Glomerular visceral epithelial cell (primary cell): ENCODE measurements at regions not wholly inside any gene's neighbourhood (a gene's known extent, or its start where the extent isn't known, plus 50 kb on each side); places are given as distances from the start of the nearest gene placed in this dataset.
"Not testable (repeated sequence)": the region's sequence is repeated elsewhere in the genome, so short reads cannot be mapped to it uniquely, and the experiment has no call there.

Experiments
- DNase-seq: peaks from one replicate; pipeline ENCODE4 v3.0.0-alpha.2; 2016; ENCODE audit errors: extremely low spot score

DNA sequence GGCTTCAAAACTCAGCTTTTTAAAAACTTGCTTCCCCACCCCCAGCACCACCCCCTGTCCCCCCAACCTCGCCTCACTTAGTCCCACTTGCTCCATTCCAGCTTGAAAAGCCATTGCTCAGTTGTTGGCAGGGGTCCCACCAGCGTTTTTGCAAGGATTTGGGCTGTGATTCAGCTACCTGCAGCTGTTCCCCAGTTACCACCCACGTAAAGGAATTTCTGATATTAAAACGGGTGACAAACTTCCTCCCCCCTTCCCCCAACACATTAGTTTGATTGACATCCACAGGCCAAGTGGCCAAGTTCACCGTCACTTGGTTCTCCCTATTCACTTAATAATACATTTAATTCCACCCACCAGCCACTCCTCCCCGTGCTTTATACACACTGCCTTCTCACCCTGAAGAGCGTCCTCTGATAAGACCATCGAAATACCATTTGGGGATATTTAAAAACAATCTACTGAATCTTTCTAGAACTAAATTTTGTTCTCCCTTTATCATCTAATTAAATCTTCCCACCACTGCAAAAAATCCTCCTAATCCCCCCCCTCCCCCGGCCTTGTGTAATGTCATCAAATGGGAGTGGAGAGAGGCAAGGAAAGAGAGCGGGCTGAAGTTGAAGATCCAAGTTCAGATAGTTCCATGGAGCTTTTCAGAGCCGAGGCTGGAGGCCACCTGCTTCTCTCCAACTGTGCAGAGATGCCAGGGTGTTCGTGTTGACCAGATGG lies 55.1 kb downstream of the SOX9 start:
- no peak for DNase-seq

DNA sequence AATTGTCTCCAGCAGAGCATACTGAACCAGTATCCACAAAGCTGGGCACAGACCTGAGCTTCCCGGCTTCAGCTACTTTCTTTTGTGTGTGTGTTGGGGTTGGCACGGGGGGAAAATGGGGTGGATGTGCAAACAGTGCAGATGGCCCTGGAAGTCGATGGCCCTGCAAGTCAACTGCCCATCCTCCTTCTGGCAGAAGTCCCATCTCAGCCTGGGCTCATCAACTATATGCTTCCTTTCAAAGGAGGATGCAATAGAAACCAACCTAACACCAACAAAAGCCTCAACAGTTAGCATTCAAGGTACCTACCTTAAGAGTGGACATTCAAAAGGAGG lies 55.7 kb downstream of the SOX9 start:
- DNase-seq = no peak

DNA sequence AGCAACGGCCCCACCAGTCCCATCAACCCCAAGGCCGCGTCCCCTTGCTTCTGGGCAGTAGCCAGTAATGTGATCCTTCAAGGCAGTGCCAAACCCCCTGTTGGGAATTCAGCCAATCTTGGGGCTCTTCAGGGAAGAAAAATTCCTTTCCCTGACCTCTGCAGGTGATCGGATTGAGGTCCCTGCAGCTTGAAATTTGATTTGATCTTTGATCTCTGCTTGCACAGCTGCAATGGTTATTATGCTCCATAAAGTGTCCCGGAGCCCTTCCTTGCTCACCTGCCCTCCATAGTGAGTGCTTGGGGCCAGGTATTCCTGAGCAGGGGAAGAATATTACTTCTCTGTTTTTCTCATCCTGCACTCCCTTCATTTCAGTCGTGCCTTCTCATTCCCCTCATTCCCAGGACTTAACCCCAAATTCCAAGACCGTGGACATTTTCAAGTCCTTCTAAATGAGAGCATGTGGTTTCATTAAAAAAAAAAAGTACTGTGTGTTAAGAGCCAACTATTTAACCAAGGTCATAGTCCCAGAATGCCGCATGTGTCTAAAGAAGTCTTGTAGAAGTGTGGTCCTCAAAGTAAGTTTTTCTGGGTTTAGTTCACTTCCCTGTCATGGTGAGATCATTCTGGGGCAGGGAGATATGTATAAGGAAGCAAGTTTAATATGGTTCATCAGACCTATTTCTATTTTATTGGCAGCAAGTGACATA lies 56.3 kb downstream of the SOX9 start:
- no peak for DNase-seq

DNA sequence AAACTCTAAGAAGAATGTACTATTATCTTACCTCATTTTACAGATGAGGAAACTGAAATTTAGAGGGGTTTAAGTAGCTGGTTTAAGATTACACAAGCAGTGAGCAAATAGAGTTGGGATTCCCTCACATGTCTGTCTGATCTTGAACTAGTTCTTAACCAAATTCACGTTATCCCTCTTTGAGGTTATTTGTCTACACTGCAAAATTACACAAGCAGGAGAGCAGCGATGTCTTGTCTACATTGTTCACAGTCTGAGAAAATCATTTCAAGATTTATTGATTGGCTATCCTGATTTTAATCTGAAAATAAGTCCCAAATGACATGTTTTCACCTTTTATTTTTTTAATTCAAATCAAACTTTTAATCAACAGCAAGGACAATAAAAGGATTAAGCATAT lies 56.9 kb downstream of the SOX9 start:
- DNase-seq = no peak

DNA sequence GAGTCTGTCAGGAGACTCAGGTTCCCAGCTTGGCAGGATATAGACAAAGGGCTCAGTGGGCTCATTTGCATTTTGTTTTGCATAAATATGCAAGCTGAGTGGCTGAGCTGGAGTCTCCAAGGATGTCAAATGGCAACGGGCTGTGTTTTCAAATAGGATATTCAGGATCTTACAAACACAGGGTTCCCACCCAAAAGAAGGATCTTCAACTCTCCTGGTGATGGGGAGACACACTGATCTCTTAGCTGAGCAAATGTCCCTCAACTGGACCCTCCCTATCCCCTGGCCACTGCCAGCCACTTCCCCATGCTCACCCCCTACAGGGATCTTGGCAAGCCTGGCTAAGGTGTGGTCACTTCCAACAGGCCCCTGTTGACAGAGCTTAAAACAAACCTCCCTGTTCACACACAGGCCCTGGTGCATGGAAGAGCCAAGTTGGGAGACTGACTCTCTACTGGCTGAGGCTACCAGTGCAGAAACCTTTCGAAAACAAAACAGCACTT lies 61.6 kb downstream of the SOX9 start:
- no peak for DNase-seq

DNA sequence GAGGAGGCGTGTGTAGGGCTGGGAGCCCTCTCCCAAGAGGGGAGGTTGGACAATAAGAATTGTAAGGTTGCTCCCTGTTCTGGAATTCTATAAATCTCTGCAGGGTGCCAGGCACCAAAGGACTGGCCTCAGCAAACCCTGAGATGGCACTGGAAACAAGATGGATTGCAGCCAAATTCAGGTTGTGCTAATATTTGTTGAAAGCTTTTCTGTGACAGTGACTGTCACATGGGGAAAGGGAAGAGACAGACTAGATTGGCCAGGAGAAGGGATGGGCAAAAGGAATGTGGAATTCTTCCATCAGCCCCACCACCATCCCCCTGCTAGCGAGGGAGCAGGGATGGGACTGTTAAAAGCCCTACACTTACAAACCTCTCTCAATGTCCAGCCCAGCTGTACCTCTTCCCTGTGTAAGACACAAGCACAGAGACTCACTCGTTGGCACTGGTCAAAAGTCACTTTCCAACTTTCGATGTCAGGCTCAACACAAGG lies 62.4 kb downstream of the SOX9 start:
- no peak for DNase-seq

DNA sequence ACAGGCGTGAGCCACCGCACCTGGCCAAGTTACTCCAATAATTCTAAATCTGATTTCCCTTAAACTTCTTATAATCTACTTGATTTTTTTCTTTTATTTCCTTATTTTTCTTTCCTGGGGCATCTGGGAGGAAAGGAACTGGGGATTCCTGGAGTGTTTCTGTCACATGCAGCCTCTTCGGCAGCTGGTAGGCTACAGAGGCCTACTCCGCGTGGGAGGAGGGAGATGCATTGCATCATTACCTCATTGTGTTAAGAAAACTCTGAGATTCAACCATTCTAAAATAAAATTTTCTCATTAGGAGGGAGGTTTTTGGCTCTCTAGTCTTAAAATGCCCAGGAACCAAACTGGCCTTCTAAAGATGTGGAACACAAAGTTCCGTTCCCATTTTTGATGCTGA lies 64.0 kb downstream of the SOX9 start:
- DNase-seq = no peak

DNA sequence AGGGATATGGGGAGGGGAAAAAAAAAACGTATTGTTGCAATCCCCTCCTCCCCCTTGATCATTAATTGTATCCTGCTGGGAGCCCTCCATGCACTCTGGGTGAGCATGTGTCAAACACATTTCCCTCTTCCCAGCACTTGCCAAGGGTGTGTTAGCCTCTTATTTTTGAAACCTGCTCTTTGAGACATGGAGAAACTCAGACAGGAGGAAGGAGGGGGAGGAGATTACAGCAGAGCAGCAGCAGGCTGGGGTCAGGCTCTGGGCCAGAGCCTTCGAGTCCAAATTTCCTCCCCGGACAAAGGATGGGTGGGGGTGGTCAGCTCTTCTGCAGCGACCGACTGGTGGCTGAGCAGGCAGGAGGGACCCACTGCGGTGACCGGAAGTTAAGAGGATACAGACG lies 64.7 kb downstream of the SOX9 start:
- DNase-seq = no peak

DNA sequence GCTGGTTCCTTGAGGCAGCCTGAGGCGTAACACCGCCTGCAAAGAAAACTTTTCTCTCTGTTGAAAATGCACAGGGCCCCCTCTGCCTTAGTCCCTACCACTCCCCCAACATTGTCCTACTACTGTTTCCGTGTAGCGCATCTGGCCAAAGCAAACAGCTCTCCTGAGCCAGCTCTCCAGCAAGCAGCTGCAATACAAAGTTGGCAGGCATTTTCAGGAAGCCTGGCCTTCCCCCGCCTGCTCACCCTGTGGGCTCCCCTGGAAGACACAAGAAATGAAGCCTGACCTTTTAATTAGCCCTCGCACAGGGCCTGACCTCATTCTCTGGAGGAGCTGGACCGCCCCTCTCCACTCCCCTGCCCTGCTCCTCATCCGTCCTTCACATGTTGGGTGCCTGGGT lies 66.7 kb downstream of the SOX9 start:
- DNase-seq = no peak

DNA sequence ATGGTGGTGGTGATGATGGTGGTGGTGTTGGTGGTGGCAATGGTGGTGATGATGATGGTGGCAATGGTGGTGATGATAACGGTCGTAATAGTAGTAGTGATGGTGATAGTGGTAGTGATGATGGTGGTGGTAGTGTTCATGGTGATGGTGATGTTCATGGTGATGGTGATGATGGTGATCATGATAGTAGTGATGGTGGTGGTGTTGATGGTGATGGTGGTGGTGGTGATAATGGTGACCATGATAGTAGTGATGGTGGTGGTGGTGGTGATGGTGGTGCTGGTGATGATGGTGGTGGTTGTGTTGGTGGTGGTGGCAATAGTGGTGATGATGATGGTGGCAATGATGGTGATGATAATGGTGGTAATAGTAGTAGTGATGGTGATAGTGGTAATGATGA lies 68.0 kb downstream of the SOX9 start:
- DNase-seq = no peak

DNA sequence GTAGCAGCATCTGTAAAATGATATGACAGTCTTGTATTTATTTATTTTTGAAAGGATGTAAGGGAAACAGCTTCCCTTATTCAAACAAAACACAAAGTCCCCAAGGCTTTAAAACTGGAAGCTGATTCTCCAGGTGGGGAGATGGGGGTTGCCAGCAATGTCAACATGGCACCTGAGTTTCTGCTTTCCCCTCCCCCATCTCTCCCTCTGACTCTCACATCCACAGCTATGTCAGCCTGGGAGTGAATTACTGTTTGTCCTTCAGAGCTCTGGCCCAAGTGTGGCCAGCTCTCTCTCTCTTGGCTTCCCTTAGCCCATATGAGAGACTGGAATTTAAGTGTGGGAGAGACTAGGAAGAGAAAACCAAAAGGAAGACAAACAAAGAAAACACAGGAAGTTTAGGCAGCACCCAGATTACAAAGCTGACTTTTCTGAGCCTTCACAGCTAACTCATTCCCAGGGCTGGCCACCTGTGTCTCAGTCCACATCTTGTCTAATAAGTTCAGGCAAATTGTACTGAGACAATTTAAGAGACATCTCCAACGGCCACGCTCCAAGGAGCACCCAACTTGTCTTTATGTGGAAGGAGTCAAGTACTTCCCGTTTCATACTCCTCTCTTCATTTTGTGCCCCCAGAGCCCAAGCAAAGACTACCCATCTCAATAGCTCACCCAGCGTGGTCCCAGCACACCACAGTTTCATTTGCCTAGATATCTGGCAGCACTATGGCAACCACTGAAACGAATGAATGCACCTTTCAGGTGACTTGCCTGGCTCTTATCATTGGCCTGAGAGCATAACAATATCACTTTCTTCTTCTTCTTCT lies 69.2 kb downstream of the SOX9 start:
- no peak for DNase-seq

DNA sequence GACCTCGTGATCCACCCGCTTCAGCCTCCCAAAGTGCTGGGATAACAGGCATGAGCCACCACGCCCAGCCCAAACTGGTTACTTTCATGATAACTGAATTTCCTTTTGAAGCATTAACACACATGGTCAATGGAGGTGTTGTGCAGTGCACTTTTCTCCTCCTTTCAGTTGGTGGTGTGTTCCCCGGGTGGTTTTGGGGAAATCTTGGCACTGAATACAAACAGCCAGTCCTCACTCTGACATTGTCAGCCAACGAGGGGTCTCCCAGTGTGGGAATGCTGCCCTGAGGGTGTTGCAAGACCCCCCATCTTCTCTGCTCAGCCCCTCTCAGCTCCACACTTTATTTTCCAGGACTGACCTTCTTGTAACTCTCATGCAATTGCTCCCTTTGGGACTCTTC lies 70.5 kb downstream of the SOX9 start:
- DNase-seq = no peak

DNA sequence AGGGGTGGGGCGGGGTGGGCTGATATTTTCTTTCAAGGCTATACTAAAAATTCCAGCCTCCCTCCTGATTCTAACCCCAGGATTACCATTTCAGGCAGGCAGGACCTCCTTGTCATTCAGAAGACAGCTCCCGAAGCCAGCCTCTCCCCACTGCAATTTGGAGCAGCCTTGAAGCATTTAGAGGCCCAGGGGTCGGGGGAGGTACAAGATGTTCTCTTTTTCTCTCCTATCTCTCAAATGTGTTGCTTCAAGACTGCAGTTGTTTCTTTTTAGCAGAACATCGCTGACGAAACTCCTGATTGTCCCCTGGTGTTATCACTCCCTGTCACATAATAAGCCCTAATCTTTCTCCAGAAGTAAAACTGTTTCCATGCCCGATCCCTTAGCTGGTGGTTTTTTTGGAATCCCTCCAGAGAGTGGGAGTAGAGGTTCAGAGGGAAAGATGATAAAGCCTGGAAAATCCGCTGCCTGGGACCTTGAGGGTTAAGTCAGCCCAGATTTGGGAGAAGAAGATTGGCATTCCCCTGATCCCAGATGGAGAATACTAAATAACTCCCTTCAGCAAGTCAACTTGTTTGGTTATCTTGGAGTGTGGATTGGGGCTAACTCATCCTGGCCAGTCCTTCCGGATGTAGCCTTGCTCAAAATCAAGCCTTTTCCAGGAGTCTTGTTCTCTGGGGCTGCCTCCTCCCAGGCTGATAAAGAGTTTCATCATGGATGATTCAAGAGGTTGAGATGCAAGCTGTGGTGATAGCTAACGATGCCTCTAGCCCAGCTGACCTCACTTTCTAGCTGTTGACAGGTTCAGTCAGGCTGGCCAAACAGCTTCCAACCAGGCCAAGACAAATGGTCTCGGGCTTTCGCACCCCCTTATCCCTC lies 71.3 kb downstream of the SOX9 start:
- peak; percentile 54 for DNase-seq

DNA sequence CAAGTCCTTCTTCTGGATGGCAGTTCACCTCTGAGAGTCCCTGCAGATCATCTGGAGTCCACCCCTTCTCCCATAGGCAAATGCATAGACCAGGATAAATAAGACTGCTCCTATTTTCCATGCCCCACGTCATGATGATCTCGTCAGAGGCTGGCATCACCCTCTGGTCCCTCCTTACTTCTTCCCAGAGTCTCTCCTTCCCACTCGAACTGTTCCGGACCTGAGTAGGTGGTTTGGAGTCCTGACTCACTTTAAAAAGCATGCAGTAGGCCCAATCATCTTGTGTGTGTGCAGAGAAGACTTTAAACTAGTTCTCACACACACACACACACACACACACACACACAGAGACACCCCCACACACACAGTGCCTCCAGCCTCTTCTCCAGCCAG lies 72.0 kb downstream of the SOX9 start:
- DNase-seq = no peak

DNA sequence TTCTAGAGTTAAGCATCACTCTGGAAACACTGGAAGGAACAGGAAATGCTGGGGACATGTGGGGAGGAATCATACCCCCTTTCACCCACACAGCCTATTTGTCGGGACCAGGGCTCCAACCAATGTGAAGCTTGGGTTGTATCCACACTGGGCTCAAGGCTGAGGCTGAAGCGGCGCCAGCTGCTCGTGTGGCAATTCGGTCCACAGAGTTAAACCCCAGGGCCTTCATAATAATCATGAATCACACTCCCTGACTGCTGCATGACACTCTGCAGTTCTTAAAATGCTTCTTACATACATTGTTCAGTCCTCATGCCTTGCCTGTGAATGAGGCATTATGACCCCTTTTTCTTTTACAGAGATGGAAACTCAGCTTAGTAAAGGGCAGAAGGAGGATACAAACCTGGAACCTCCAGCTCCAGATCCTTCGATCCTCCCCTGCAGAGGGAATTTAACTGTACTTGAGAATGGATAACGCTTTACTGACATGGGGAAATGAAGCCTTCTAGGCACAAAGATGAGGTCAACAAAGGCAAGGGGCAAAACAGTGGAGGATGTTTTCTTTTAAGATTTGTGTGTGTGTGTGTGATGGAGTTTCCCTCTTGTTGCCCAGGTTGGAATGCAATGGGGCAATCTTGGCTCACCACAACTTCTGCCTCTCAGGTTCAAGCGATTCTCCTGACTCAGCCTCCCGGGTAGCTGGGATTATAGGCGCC lies 72.7 kb downstream of the SOX9 start:
- no peak for DNase-seq

DNA sequence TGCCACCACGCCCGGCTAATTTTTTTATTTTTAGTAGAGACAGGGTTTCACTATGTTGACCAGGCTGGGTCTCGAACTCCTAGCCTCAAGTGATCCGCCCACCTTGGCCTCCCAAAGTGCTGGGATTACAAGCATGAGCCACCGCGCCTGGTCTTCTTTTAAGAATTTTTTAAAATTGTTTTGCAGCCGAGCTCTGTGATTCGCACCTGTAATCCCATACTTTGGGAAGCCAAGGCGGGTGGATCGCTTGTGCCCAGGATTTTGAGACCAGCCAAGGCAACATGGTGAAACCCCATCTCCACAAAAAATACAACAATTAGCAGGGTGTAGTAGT lies 73.3 kb downstream of the SOX9 start:
- DNase-seq = not testable (repeated sequence)

DNA sequence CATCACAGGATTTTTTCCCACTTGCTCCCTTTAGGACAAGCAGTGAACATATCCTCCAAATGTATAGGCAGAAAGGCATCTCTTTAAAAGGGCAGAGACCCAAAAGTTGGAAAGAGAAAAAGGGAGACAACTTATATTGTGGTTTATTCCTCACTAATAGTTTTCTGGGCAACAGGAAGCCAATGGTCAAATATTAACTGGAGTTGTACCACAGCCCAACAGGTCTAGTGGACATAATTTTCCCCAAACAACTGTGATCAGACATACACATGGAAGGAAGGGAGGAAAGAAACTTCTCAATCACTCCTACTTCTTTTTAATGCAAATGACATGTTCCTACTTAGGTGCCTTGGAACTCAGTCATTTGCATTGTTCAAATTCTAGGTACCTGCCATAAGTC lies 78.4 kb downstream of the SOX9 start:
- DNase-seq = peak; percentile 64

DNA sequence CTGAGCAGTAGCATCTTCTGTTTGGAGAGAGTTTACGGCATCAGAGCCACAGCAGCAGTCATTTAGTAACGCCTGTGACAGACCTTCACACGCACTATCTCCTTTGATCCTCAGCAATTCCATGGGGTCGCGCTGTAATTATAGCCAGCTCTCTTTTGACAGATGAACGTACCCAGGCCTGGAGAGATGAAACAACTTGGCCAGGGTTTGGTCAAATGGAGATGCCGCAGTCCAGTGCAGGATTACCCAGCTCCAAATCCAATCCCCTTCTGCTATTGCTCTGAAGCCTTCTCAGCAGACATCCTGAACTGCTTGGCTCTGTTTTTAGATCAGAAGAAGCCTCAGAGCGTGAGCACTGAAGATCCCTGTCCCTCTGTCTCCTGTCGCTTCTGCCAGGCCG lies 83.9 kb downstream of the SOX9 start:
- DNase-seq = no peak

DNA sequence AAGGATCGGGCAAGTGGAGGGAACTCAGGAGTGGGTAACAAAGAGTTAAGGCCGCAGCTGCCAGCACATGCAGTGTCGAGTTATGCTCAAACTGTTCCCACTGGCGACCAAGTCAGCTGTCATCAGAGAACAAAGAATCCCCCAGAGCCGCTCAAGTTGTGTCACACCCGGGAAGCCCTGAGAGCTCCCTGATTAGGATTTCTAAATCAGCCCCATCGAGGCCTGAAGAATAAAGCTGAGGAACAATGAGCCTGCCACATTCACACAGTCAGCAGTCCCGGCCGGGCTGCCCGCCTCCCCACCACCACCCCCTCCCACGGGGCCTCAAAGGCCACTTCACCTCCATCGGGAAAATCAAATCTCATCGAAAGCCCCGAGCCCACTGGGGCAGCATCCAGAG lies 84.5 kb downstream of the SOX9 start:
- no peak for DNase-seq

DNA sequence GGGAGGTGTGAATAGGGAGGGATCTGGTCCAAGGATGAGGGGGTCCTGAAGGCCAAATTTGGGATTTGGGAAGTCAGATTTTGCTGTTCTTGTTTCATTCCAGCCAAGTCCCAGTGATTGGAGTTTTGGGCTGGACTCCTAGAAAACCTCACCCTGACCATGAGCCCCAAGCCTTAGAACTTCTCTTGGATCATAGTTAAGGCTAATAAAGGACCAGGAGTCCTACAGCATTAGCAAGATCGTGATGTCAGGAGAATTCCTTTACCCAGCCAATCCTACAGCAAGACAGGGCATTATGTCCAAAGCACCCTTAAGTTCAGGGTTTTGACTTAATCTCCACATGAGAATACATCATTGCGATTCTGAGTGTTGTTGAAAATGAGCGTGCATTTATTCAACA lies 85.0 kb downstream of the SOX9 start:
- DNase-seq = no peak

DNA sequence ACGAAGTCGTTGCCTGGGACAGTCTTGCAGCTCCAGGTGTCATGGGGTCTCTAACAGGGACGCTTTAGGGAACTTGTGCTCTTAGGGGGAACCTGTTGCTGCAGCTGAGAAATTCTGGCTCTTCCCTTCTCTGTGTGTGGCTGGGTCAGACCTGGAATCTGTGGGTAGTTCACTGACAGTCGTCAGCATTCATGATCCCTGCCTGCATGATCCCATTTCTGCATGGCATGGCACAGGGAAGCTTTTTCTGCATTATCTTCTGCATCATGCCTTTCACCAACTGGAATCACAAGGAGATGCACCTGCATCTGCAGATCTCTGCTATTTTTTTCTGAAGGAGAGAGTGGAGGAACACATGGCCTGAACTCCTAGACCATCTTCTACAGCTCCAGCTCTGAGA lies 85.6 kb downstream of the SOX9 start:
- DNase-seq = no peak
